CD14-positive monocyte (primary cell): ENCODE measurements at regions not wholly inside any gene's neighbourhood (a gene's known extent, or its start where the extent isn't known, plus 50 kb on each side); places are given as distances from the start of the nearest gene placed in this dataset.
A peak's percentile ranks its signal among the peaks of the same experiment; 100 is the strongest.

Source experiments
- DNase-seq, 3 donors: peaks; one replicate each; pipeline ENCODE4 v3.0.0-alpha.2; 2011 to 2022
- H2AFZ ChIP-seq: 2 replicates; pipeline ENCODE4 v1.6.0; 2012; ENCODE audit warnings: mild to moderate bottlenecking, low read depth, low read length, inconsistent platforms; ENCODE audit not compliant: insufficient read depth, poor library complexity, severe bottlenecking
- H3K27ac ChIP-seq, 2 donors: 1 replicate in 1 of 2; 2 replicates in 1 of 2; pipeline ENCODE4 v1.5.1; 2012 to 2013; ENCODE audit warnings: low read length in 2 of 2, control low read depth in 1 of 2, inconsistent platforms in 1 of 2, low read depth in 1 of 2, mild to moderate bottlenecking in 1 of 2
- H3K27me3 ChIP-seq, 2 donors: one replicate each; pipeline versions ENCODE4 v1.6.0 to v1.6.1; 2011 to 2013; ENCODE audit warnings: low read length in 2 of 2; ENCODE audit not compliant: control insufficient read depth in 2 of 2, insufficient read depth in 2 of 2
- H3K36me3 ChIP-seq, 2 donors: replicated peaks in 1 of 2; 1 replicate in 1 of 2; 2 replicates in 1 of 2; pipeline versions ENCODE4 v1.5.1 to v1.6.1; 2012 to 2013; ENCODE audit warnings: low read length in 2 of 2, control low read depth in 1 of 2, inconsistent platforms in 1 of 2, mild to moderate bottlenecking in 1 of 2; ENCODE audit not compliant: insufficient read depth in 2 of 2, control insufficient read depth in 1 of 2
- H3K4me1 ChIP-seq, 2 donors: 1 replicate in 1 of 2; 2 replicates in 1 of 2; pipeline versions ENCODE4 v1.5.1 to v1.6.1; 2012 to 2013; ENCODE audit warnings: low read length in 2 of 2, control low read depth in 1 of 2, inconsistent platforms in 1 of 2, mild to moderate bottlenecking in 1 of 2, moderate library complexity in 1 of 2; ENCODE audit not compliant: insufficient read depth in 2 of 2, control insufficient read depth in 1 of 2
- H3K4me2 ChIP-seq: replicated peaks from 2 replicates; pipeline ENCODE3; 2012; ENCODE audit warnings: low read length, moderate library complexity, mild to moderate bottlenecking; ENCODE audit not compliant: poor library complexity, severe bottlenecking; ENCODE audit errors: extremely low read depth
- H3K4me3 ChIP-seq, 3 experiments: fragments of 200-600 bp in 1 of 3; sonication (generic) in 1 of 3; replicated peaks in 1 of 3; 1 replicate in 2 of 3; 2 replicates in 1 of 3; pipeline ENCODE4 v1.5.1; 2011 to 2013; ENCODE audit warnings: low read length in 3 of 3, mild to moderate bottlenecking in 3 of 3, control low read depth in 2 of 3, low read depth in 2 of 3, inconsistent platforms in 1 of 3, moderate library complexity in 1 of 3
- H3K79me2 ChIP-seq: 2 replicates; pipeline ENCODE4 v1.6.0; 2012; ENCODE audit warnings: mild to moderate bottlenecking, control low read depth, inconsistent platforms, low read length, moderate library complexity; ENCODE audit not compliant: insufficient read depth
- H3K9ac ChIP-seq: 2 replicates; pipeline ENCODE4 v1.6.0; 2017; ENCODE audit warnings: low read length, mild to moderate bottlenecking; ENCODE audit not compliant: insufficient read depth, poor library complexity, severe bottlenecking
- H3K9me3 ChIP-seq, 2 donors: replicated peaks in 1 of 2; 1 replicate in 1 of 2; 2 replicates in 1 of 2; pipeline versions ENCODE4 v1.5.1 to v1.6.1; 2012 to 2013; ENCODE audit warnings: low read length in 2 of 2, control low read depth in 1 of 2; ENCODE audit not compliant: control insufficient read depth in 1 of 2, insufficient read depth in 1 of 2
- H4K20me1 ChIP-seq: 2 replicates; pipeline ENCODE4 v1.6.0; 2012; ENCODE audit warnings: mild to moderate bottlenecking, low read length, control low read depth, moderate library complexity; ENCODE audit not compliant: insufficient read depth
- H3K27ac Mint-ChIP-seq, 7 donors: one replicate each; pipeline ENCODE4 v1.8.0; 2020; ENCODE audit warnings: mild to moderate bottlenecking in 7 of 7, mixed read lengths in 7 of 7, moderate library complexity in 6 of 7, inconsistent platforms in 2 of 7
- H3K27me3 Mint-ChIP-seq, 3 donors: one replicate each; pipeline ENCODE4 v1.8.0; 2021 to 2022; ENCODE audit warnings: low read depth in 3 of 3, mild to moderate bottlenecking in 3 of 3, mixed read lengths in 3 of 3, moderate library complexity in 3 of 3, inconsistent platforms in 1 of 3
- H3K36me3 Mint-ChIP-seq, 2 donors: one replicate each; pipeline ENCODE4 v1.8.0; 2020; ENCODE audit warnings: mixed read lengths in 2 of 2, inconsistent platforms in 1 of 2, mild to moderate bottlenecking in 1 of 2
- H3K4me1 Mint-ChIP-seq: one replicate; pipeline ENCODE4 v1.8.0; 2020; ENCODE audit warnings: mild to moderate bottlenecking, mixed read lengths
- H3K4me3 Mint-ChIP-seq, 2 donors: one replicate each; pipeline ENCODE4 v1.8.0; 2020; ENCODE audit warnings: mild to moderate bottlenecking in 2 of 2, mixed read lengths in 2 of 2, moderate library complexity in 1 of 2
- H3K9me3 Mint-ChIP-seq, 7 donors: one replicate each; pipeline ENCODE4 v1.8.0; 2020 to 2022; ENCODE audit warnings: mixed read lengths in 7 of 7, mild to moderate bottlenecking in 6 of 7, moderate library complexity in 6 of 7, inconsistent platforms in 2 of 7
- WGBS: methylation state at CpG from one replicate; pipeline ENCODE4 v1.1.5; 2013; ENCODE audit warnings: missing lambda C conversion rate; ENCODE audit not compliant: insufficient coverage; 5-methylcytosine and 5-hydroxymethylcytosine counted together
- intact Hi-C, 2 donors: fragments of 100-400 bp; cut with micrococcal nuclease; formaldehyde crosslinking; loops; one replicate each; pipeline versions ENCODE4 v1.15.0 to v1.15.1; 2023
- TF ChIP-seq, protein P1 (sequence below): fragments of 200-600 bp; IDR thresholded peaks from one replicate; pipeline ENCODE4 v1.8.0; 2022; ENCODE audit warnings: antibody characterized with exemption, mild to moderate bottlenecking

GRCh38 chr16:52238710-52239109 is 308.2 kb downstream of the TOX3 start:
- no peaks in the 10 kb centered on the region for H3K27me3 ChIP-seq
- no peak overlapping the region for H3K4me3 ChIP-seq
- H3K4me2 ChIP-seq: no peak overlapping the region
- H3K36me3 Mint-ChIP-seq: no peaks in the 10 kb centered on the region
- H3K9me3 Mint-ChIP-seq: peaks cover 3 to 8% (median 5%) of the 10 kb centered on the region in 7 donors
- no peaks in the 10 kb centered on the region for H3K79me2 ChIP-seq
- no peak overlapping the region for H3K9ac ChIP-seq
- WGBS: no CpG with 5 or more reads among the region's 2 CpGs
- peaks cover 0 to 2% (median 0%) of the 10 kb centered on the region in 3 donors for H3K27me3 Mint-ChIP-seq
- TF ChIP-seq, protein P1, sequence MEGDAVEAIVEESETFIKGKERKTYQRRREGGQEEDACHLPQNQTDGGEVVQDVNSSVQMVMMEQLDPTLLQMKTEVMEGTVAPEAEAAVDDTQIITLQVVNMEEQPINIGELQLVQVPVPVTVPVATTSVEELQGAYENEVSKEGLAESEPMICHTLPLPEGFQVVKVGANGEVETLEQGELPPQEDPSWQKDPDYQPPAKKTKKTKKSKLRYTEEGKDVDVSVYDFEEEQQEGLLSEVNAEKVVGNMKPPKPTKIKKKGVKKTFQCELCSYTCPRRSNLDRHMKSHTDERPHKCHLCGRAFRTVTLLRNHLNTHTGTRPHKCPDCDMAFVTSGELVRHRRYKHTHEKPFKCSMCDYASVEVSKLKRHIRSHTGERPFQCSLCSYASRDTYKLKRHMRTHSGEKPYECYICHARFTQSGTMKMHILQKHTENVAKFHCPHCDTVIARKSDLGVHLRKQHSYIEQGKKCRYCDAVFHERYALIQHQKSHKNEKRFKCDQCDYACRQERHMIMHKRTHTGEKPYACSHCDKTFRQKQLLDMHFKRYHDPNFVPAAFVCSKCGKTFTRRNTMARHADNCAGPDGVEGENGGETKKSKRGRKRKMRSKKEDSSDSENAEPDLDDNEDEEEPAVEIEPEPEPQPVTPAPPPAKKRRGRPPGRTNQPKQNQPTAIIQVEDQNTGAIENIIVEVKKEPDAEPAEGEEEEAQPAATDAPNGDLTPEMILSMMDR: no peak
- H3K4me3 Mint-ChIP-seq: no peak overlapping the region
- no peaks in the 10 kb centered on the region for H3K4me1 ChIP-seq
- no peaks in the 10 kb centered on the region for H4K20me1 ChIP-seq
- no peaks in the 10 kb centered on the region for H3K36me3 ChIP-seq
- H3K27ac Mint-ChIP-seq: no peak overlapping the region
- H2AFZ ChIP-seq: no peak overlapping the region
- no peak for DNase-seq
- H3K9me3 ChIP-seq: peaks cover 0 to 10% of the 10 kb centered on the region in 2 donors
- H3K27ac ChIP-seq: no peak overlapping the region
- intact Hi-C loops: no loop called here
- no peaks in the 10 kb centered on the region for H3K4me1 Mint-ChIP-seq

DNA sequence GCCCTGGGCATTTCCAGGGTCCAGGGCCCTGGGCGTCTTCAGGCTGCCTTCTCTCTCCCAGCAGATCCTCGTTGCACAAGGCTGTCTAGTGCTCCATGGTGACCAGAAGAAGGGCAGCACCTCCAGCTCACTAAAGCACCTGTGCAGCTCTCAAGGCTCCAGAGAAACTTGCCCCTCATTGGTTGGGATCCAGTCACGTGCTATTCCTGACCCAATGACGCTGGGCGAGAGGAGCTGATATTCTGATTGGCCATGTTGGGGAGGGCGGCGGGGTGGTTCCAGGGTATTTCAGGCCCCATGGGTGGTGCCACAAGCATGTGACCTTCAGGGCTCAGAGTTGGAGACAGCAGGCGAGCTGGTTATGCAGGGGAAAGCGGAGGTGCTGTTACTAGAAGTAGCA is 309.1 kb downstream of the TOX3 start:
- Histone ChIP-seq H3K9me3 (peaks cover 0 to 6% of the 10 kb centered on the region in 2 donors), H3K4me3 (no peak overlapping the region), H3K4me2 (no peak overlapping the region), H3K4me1 (no peaks in the 10 kb centered on the region), H4K20me1 (no peaks in the 10 kb centered on the region), H2AFZ (no peak overlapping the region), H3K36me3 (no peaks in the 10 kb centered on the region), H3K27me3 (no peaks in the 10 kb centered on the region), H3K9ac (no peak overlapping the region), H3K79me2 (no peaks in the 10 kb centered on the region), H3K27ac (no peak overlapping the region)
- no peak for DNase-seq
- no peaks in the 10 kb centered on the region for H3K36me3 Mint-ChIP-seq
- H3K4me1 Mint-ChIP-seq: no peaks in the 10 kb centered on the region
- H3K27ac Mint-ChIP-seq: peak overlapping the region in 1 of 7 donors; percentile 37
- no peak overlapping the region for H3K4me3 Mint-ChIP-seq
- intact Hi-C loops: no loop called here
- H3K9me3 Mint-ChIP-seq: peaks cover 0 to 6% (median 4%) of the 10 kb centered on the region in 7 donors
- H3K27me3 Mint-ChIP-seq: peaks cover 0 to 2% (median 0%) of the 10 kb centered on the region in 3 donors
- WGBS: 88% methylated on average over 9 of the region's 9 CpGs
- TF ChIP-seq, protein P1: no peak
